ENCODE measurements at regions not wholly inside any gene's neighbourhood (a gene's known extent, or its start where the extent isn't known, plus 50 kb on each side); places are given as distances from the start of the nearest gene placed in this dataset.

GRCh38 chr4:17368408-17368807, 143.5 kb downstream of the QDPR start:
- no peaks in the 10 kb centered on the region for H3K4me1 Mint-ChIP-seq
- no peak overlapping the region for H3K4me3 Mint-ChIP-seq
- H3K27ac Mint-ChIP-seq: no peak overlapping the region
- no peaks in the 10 kb centered on the region for H3K9me3 Mint-ChIP-seq
- H3K27me3 Mint-ChIP-seq: no peaks in the 10 kb centered on the region
- no peaks in the 10 kb centered on the region for H3K36me3 Mint-ChIP-seq
- DNase-seq (ENCODE audit: low spot score in 2 of 2) (no peak), ATAC-seq (ENCODE audit: low read depth) (no peak)

DNA sequence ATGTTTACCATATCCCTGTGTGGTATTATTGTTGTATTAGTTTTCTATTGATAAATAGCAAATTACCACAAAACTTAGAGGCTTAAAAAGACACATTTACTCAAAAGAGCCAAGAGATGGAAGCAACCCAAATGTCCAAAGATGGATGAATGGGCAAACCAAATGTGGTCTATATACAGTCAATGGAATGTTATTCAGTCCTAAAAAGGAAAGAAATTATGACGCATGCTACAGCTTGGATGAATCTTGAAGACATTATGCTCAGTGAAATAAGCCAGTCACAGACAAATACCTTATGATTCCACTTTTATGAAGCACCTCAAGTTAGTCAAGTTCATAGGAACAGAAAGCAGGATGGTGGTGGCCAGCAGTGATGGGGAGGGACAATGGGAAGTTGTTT, 144.7 kb downstream of the QDPR start:
- Mint-ChIP-seq H3K4me1 (no peaks in the 10 kb centered on the region), H3K27ac (no peak overlapping the region), H3K4me3 (no peak overlapping the region), H3K9me3 (no peaks in the 10 kb centered on the region), H3K27me3 (no peaks in the 10 kb centered on the region), H3K36me3 (no peaks in the 10 kb centered on the region)
- DNase-seq (ENCODE audit: low spot score in 2 of 2) (no peak), ATAC-seq (ENCODE audit: low read depth) (no peak)

- H3K4me1 Mint-ChIP-seq: no peaks in the 10 kb centered on the region
- H3K4me3 Mint-ChIP-seq: no peak overlapping the region
- H3K36me3 Mint-ChIP-seq: no peaks in the 10 kb centered on the region
- H3K27ac Mint-ChIP-seq: no peak overlapping the region
- H3K27me3 Mint-ChIP-seq: no peaks in the 10 kb centered on the region
- DNase-seq (ENCODE audit: low spot score in 2 of 2) (no peak), ATAC-seq (ENCODE audit: low read depth) (no peak)
- peaks cover 1% of the 10 kb centered on the region for H3K9me3 Mint-ChIP-seq
Measured at GRCh38 chr4:17366496-17366895, 145.4 kb downstream of the QDPR start.

DNA sequence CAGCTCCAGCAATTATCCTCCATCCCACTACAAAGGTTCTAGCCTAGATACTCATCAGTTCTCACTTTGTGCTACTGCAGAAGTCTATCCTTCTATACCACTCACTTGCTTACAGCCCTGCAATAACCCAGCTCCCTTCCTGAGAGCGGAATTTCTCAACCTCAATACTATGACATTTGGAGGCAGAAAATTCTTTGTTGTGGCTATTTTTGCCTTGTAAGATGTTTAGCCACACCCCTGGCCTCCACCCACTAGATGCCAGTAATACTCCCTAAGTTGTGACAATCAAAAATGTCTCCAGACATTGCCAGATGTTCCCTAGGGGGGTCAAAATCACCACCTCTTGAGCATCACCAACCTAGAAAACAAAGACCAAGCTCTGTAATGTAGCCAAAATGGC, 149.5 kb downstream of the QDPR start:
- peaks cover 3% of the 10 kb centered on the region for H3K9me3 Mint-ChIP-seq
- DNase-seq (ENCODE audit: low spot score in 2 of 2): no peak
- no peak for ATAC-seq (ENCODE audit: low read depth)
- H3K36me3 Mint-ChIP-seq: no peaks in the 10 kb centered on the region
- no peaks in the 10 kb centered on the region for H3K4me1 Mint-ChIP-seq
- no peak overlapping the region for H3K4me3 Mint-ChIP-seq
- H3K27me3 Mint-ChIP-seq: peaks cover 1% of the 10 kb centered on the region
- no peak overlapping the region for H3K27ac Mint-ChIP-seq

DNA sequence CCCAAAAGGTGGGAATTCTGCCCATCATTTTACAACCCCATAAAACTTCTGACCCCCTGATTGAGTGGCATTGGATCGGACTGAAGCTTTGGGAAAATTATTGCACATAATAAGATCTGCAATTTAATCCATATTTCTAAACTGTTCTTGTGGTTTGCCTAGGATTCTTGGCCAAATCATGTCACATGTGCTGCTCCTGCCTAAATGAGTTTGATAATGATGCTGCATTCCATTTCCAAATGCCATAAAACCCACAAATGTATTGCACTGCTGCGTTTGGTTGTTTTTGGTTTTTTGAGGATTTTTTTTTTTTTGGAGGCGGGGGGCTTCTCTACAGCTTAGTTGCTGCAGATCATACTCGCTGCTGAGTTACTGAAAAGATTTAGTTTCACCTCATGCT, 153.6 kb downstream of the QDPR start:
- Mint-ChIP-seq H3K4me1 (no peaks in the 10 kb centered on the region), H3K27me3 (peaks cover 5% of the 10 kb centered on the region), H3K4me3 (no peak overlapping the region), H3K36me3 (no peaks in the 10 kb centered on the region), H3K27ac (no peak overlapping the region), H3K9me3 (peaks cover 12% of the 10 kb centered on the region)
- ATAC-seq (ENCODE audit: low read depth) (no peak), DNase-seq (ENCODE audit: low spot score in 2 of 2) (no peak)

GRCh38 chr4:17356926-17357325, 155.0 kb downstream of the QDPR start:
- ATAC-seq (ENCODE audit: low read depth) (no peak), DNase-seq (ENCODE audit: low spot score in 2 of 2) (no peak)
- Mint-ChIP-seq H3K27ac (no peak overlapping the region), H3K9me3 (peaks cover 12% of the 10 kb centered on the region), H3K27me3 (peaks cover 5% of the 10 kb centered on the region), H3K4me1 (no peaks in the 10 kb centered on the region), H3K36me3 (no peaks in the 10 kb centered on the region), H3K4me3 (no peak overlapping the region)

- no peaks in the 10 kb centered on the region for H3K36me3 Mint-ChIP-seq
- H3K4me3 Mint-ChIP-seq: no peak overlapping the region
- peaks cover 4% of the 10 kb centered on the region for H3K27me3 Mint-ChIP-seq
- peaks cover 9% of the 10 kb centered on the region for H3K9me3 Mint-ChIP-seq
- DNase-seq (ENCODE audit: low spot score in 2 of 2): no peak
- ATAC-seq (ENCODE audit: low read depth): no peak
- no peaks in the 10 kb centered on the region for H3K4me1 Mint-ChIP-seq
- no peak overlapping the region for H3K27ac Mint-ChIP-seq
Measured at GRCh38 chr4:17352357-17352756, 159.5 kb downstream of the QDPR start.

DNA sequence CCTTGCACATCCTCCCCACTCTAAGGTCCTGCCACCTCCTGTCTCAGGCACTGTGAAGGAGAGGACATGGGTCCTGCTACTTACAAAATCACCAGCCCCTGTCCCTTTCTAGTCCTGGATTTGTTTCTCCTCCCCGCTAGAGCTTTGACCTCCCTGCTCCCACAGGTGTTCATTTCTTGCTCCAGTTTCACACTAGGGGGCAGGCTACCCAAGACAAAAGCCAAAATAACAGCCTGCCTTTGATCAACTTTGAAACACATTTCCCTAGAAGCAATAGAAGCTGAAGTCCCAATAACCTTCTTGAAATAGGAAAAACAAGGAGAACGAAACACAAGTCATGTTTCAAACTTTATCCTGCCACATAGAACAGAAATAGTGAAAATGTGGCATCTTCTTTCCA, 164.4 kb downstream of the QDPR start:
- ATAC-seq (ENCODE audit: low read depth) (no peak), DNase-seq (ENCODE audit: low spot score in 2 of 2) (no peak)
- no peak overlapping the region for H3K4me3 Mint-ChIP-seq
- H3K27ac Mint-ChIP-seq: no peak overlapping the region
- no peaks in the 10 kb centered on the region for H3K36me3 Mint-ChIP-seq
- H3K9me3 Mint-ChIP-seq: no peaks in the 10 kb centered on the region
- H3K4me1 Mint-ChIP-seq: no peaks in the 10 kb centered on the region
- H3K27me3 Mint-ChIP-seq: no peaks in the 10 kb centered on the region

GRCh38 chr4:17339376-17339775, 172.5 kb downstream of the QDPR start:
- Mint-ChIP-seq H3K27me3 (peaks cover 6% of the 10 kb centered on the region), H3K4me3 (no peak overlapping the region), H3K27ac (no peak overlapping the region), H3K36me3 (no peaks in the 10 kb centered on the region), H3K4me1 (no peaks in the 10 kb centered on the region), H3K9me3 (no peaks in the 10 kb centered on the region)
- no peak for DNase-seq (ENCODE audit: low spot score in 2 of 2)
- no peak for ATAC-seq (ENCODE audit: low read depth)

- ATAC-seq (ENCODE audit: low read depth): no peak
Measured at GRCh38 chr4:17336986-17337385, 174.9 kb downstream of the QDPR start.

GRCh38 chr4:17336524-17336961, 175.3 kb downstream of the QDPR start:
- Mint-ChIP-seq H3K27ac (no peak overlapping the region), H3K4me3 (no peak overlapping the region), H3K4me1 (no peaks in the 10 kb centered on the region), H3K36me3 (no peaks in the 10 kb centered on the region), H3K9me3 (no peaks in the 10 kb centered on the region), H3K27me3 (peaks cover 9% of the 10 kb centered on the region)
- ATAC-seq (ENCODE audit: low read depth) (peak; percentile 32), DNase-seq (ENCODE audit: low spot score in 2 of 2) (no peak)

More at GRCh38 chr4:17336986-17337385, 174.9 kb downstream of the QDPR start:
- peaks cover 9% of the 10 kb centered on the region for H3K27me3 Mint-ChIP-seq
- no peak overlapping the region for H3K27ac Mint-ChIP-seq
- H3K36me3 Mint-ChIP-seq: no peaks in the 10 kb centered on the region
- H3K4me1 Mint-ChIP-seq: no peaks in the 10 kb centered on the region
- H3K4me3 Mint-ChIP-seq: no peak overlapping the region
- DNase-seq (ENCODE audit: low spot score in 2 of 2): no peak
- no peaks in the 10 kb centered on the region for H3K9me3 Mint-ChIP-seq

GRCh38 chr4:17336069-17336468, 175.8 kb downstream of the QDPR start:
- H3K27me3 Mint-ChIP-seq: peaks cover 11% of the 10 kb centered on the region
- no peaks in the 10 kb centered on the region for H3K4me1 Mint-ChIP-seq
- DNase-seq (ENCODE audit: low spot score in 2 of 2) (no peak), ATAC-seq (ENCODE audit: low read depth) (no peak)
- no peak overlapping the region for H3K4me3 Mint-ChIP-seq
- no peak overlapping the region for H3K27ac Mint-ChIP-seq
- peaks cover 1% of the 10 kb centered on the region for H3K9me3 Mint-ChIP-seq
- no peaks in the 10 kb centered on the region for H3K36me3 Mint-ChIP-seq

GRCh38 chr4:17335371-17335770, 176.5 kb downstream of the QDPR start:
- DNase-seq (ENCODE audit: low spot score in 2 of 2): no peak
- H3K27ac Mint-ChIP-seq: no peak overlapping the region
- no peak for ATAC-seq (ENCODE audit: low read depth)
- H3K27me3 Mint-ChIP-seq: peaks cover 11% of the 10 kb centered on the region
- peaks cover 1% of the 10 kb centered on the region for H3K9me3 Mint-ChIP-seq
- H3K4me1 Mint-ChIP-seq: no peaks in the 10 kb centered on the region
- no peaks in the 10 kb centered on the region for H3K36me3 Mint-ChIP-seq
- H3K4me3 Mint-ChIP-seq: no peak overlapping the region

DNA sequence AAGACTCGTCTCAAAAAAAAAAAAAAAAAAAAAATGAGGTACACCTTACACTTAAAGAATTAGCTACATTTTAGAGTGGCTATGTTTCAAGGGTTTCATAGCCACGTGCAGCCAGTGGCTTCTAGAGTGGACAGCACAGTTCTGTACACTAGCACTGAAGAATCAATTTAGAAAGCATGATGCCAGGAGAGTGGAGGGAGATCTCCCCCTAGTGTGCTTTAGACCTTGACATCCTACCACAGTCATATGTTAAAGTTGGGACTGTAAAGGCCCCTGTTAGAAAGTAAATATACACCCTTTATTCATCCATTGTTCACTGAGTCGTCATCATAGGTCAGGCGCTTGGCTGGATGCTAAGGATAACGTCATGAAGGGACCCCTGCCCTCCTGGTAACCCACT, 179.4 kb downstream of the QDPR start:
- no peak overlapping the region for H3K27ac Mint-ChIP-seq
- H3K4me1 Mint-ChIP-seq: no peaks in the 10 kb centered on the region
- no peak for ATAC-seq (ENCODE audit: low read depth)

GRCh38 chr4:17329046-17329445, 182.8 kb downstream of the QDPR start:
- no peak for DNase-seq (ENCODE audit: low spot score in 2 of 2)
- Mint-ChIP-seq H3K27me3 (peaks cover 9% of the 10 kb centered on the region), H3K4me1 (no peaks in the 10 kb centered on the region), H3K9me3 (peaks cover 3% of the 10 kb centered on the region), H3K27ac (no peak overlapping the region), H3K36me3 (no peaks in the 10 kb centered on the region), H3K4me3 (no peak overlapping the region)
- ATAC-seq (ENCODE audit: low read depth): no peak

More for the DNA sequence above, 179.4 kb downstream of the QDPR start:
- no peak for DNase-seq (ENCODE audit: low spot score in 2 of 2)
- peaks cover 11% of the 10 kb centered on the region for H3K27me3 Mint-ChIP-seq
- no peak overlapping the region for H3K4me3 Mint-ChIP-seq
- no peaks in the 10 kb centered on the region for H3K36me3 Mint-ChIP-seq
- peaks cover 1% of the 10 kb centered on the region for H3K9me3 Mint-ChIP-seq

Data from memory B cell (primary cell).